ENCODE measurements at regions not wholly inside any gene's neighbourhood (a gene's known extent, or its start where the extent isn't known, plus 50 kb on each side); places are given as distances from the start of the nearest gene placed in this dataset.

- no peak for TF ChIP-seq CTCF (IDR thresholded peaks at IDR 0.05)
- no peak for TF ChIP-seq POLR2A (IDR thresholded peaks at IDR 0.05)
Observed at GRCh38 chr2:186068139-186068801, 329.7 kb downstream of the FSIP2 start.
